Mucosa of descending colon (tissue), 3 donors: ENCODE measurements at regions not wholly inside any gene's neighbourhood (a gene's known extent, or its start where the extent isn't known, plus 50 kb on each side); places are given as distances from the start of the nearest gene placed in this dataset.
"Not testable (repeated sequence)": the region's sequence is repeated elsewhere in the genome, so short reads cannot be mapped to it uniquely, and the experiment has no call there.

Source experiments
- ATAC-seq: fragments of 200-7000 bp; cut with Tn5 transposase; one replicate; pipeline ENCODE4 v1.9.1; 2020; ENCODE audit warnings: mild to moderate bottlenecking, moderate library complexity
- DNase-seq, 3 donors: peaks; one replicate each; pipeline ENCODE4 v3.0.0-alpha.2; 2020
- H3K36me3 ChIP-seq: fragments of 200-600 bp; one replicate; pipeline ENCODE4 v1.8.0; 2021; ENCODE audit warnings: low read depth, mild to moderate bottlenecking
- H3K4me1 ChIP-seq: fragments of 200-600 bp; one replicate; pipeline ENCODE4 v1.8.0; 2021; ENCODE audit warnings: low read depth, mild to moderate bottlenecking
- H3K4me3 ChIP-seq: fragments of 200-600 bp; one replicate; pipeline ENCODE4 v1.8.0; 2021; ENCODE audit warnings: mild to moderate bottlenecking
- H3K9me3 ChIP-seq: fragments of 200-600 bp; one replicate; pipeline ENCODE4 v1.8.0; 2021; ENCODE audit warnings: mild to moderate bottlenecking
- CTCF ChIP-seq: fragments of 200-600 bp; IDR thresholded peaks from one replicate; pipeline ENCODE4 v1.8.0; 2022; ENCODE audit warnings: antibody characterized with exemption, mild to moderate bottlenecking
- intact Hi-C, 2 donors: fragments of 100-400 bp; cut with DNase I in 1 of 2; cut with micrococcal nuclease in 1 of 2; formaldehyde crosslinking; loops; one replicate each; pipeline versions ENCODE4 v1.11.0 to v1.11.1; 2022; cut with DNase I, micrococcal nuclease
- donor health status: DM: no; HTN: no; CAD: no; lungs with moderate emphysema.
- donor health status: DM: no; HTN: no; CAD: no.
- donor health status: DM: no; HTN: yes; CAD: no.

GRCh38 chr14:56057071-56057741 lies 61.0 kb upstream of the PELI2 start:
- TF ChIP-seq CTCF: no peak
- no peaks in the 10 kb centered on the region for H3K4me1 ChIP-seq
- DNase-seq (no peak), ATAC-seq (no peak)
- no peak overlapping the region for H3K4me3 ChIP-seq
- intact Hi-C loops: no loop called here
- H3K9me3 ChIP-seq: no peaks in the 10 kb centered on the region
- no peaks in the 10 kb centered on the region for H3K36me3 ChIP-seq

DNA sequence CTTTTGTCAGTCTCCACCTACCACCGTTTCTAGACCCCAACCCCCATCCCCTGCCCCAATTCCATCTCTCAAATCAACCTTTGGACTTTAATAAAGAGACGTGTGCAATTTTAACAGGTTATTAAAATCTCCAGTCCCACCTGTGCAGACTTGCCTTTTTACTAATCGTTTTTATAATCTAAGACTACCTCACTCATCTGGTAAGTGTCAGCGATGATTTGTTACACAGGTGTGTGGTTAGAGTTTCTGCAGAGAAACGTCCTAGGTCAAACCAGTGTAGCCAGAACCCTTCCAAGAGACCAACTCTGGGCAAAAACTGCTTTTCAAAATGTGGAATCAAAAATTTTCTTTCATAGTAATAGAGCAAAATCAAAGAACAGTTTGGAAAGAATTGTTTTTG lies 60.4 kb upstream of the PELI2 start:
- no peak for ATAC-seq
- no peak for TF ChIP-seq CTCF

DNA sequence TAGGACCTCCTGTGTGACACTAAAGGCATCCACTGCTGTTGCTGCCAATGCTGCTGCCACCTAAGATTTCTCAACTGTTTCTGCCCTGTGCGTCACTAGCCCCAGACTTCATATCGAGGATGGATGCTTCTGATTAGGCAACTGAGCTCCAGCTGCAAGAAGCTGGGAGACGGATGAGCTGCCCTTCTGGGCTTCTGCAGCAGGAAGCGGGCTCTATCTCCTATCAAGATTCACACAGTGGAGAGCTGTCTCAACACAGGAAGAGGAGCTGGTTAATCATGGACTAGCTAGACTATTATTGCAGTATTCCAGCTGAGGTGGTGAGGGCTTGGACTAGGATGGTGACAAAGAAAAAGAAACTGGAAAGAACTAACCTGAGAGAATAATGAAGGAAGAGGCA lies 59.2 kb upstream of the PELI2 start:
- Histone ChIP-seq H3K9me3 (no peaks in the 10 kb centered on the region), H3K4me1 (no peaks in the 10 kb centered on the region), H3K36me3 (no peaks in the 10 kb centered on the region), H3K4me3 (no peak overlapping the region)
- DNase-seq (no peak), ATAC-seq (peak; percentile 63)
- no peak for TF ChIP-seq CTCF
- intact Hi-C loops: no loop called here

More for the DNA sequence above, 60.4 kb upstream of the PELI2 start:
- Histone ChIP-seq H3K9me3 (no peaks in the 10 kb centered on the region), H3K4me3 (no peak overlapping the region), H3K36me3 (no peaks in the 10 kb centered on the region), H3K4me1 (no peaks in the 10 kb centered on the region)
- DNase-seq: no peak
- intact Hi-C loops: no loop called here

DNA sequence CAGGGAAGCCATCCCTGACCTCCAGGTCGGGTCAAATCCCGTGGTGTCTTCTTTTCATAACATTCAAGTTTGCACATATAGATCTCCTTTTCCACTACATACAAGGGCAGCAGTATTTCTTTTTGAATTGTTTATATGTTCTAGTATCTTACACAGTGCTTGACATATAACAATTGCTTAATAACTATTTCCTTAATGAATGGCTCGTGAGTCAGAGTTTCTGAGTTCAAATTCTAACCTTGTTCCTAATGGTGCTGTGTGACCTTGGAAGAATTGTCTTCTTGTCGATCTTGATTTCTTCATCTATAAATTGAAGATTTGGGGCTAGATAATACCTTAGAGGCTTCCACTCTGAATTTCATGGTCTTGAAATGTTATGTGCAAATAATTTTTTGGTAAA lies 57.2 kb upstream of the PELI2 start:
- H3K36me3 ChIP-seq: no peaks in the 10 kb centered on the region
- no peak for TF ChIP-seq CTCF
- H3K9me3 ChIP-seq: no peaks in the 10 kb centered on the region
- intact Hi-C loops: no loop called here
- no peaks in the 10 kb centered on the region for H3K4me1 ChIP-seq
- ATAC-seq: no peak
- DNase-seq: no peak
- no peak overlapping the region for H3K4me3 ChIP-seq

GRCh38 chr14:56063131-56063530 lies 55.1 kb upstream of the PELI2 start:
- H3K4me3 ChIP-seq: no peak overlapping the region
- no peaks in the 10 kb centered on the region for H3K9me3 ChIP-seq
- no peaks in the 10 kb centered on the region for H3K4me1 ChIP-seq
- no peak for DNase-seq
- ATAC-seq: no peak
- TF ChIP-seq CTCF: no peak
- H3K36me3 ChIP-seq: no peaks in the 10 kb centered on the region
- intact Hi-C loops: no loop called here

- Histone ChIP-seq H3K36me3 (no peaks in the 10 kb centered on the region), H3K9me3 (no peaks in the 10 kb centered on the region), H3K4me1 (no peaks in the 10 kb centered on the region), H3K4me3 (no peak overlapping the region)
- ATAC-seq (no peak), DNase-seq (no peak)
- intact Hi-C loops: no loop called here
- no peak for TF ChIP-seq CTCF
Measured at GRCh38 chr14:56064513-56064912, 53.7 kb upstream of the PELI2 start.

- H3K36me3 ChIP-seq, ATAC-seq, H3K4me1 ChIP-seq, intact Hi-C loops, DNase-seq, H3K4me3 ChIP-seq, H3K9me3 ChIP-seq: not testable (repeated sequence)
Measured at GRCh38 chr14:56065199-56065598, 53.0 kb upstream of the PELI2 start.
